H9 (cell line): ENCODE measurements at regions not wholly inside any gene's neighbourhood (a gene's known extent, or its start where the extent isn't known, plus 50 kb on each side); places are given as distances from the start of the nearest gene placed in this dataset.

Experiments
- DNase-seq: peaks from one replicate; pipeline ENCODE4 v3.0.0-alpha.2; 2017
- H2AFZ ChIP-seq: one replicate; pipeline ENCODE4 v1.6.1; 2013; ENCODE audit warnings: mild to moderate bottlenecking, low read length, control low read depth, moderate library complexity
- H2AK5ac ChIP-seq: 2 replicates; pipeline ENCODE4 v1.6.1; 2013; ENCODE audit warnings: low read length, control low read depth, mixed read lengths; ENCODE audit not compliant: insufficient read length
- H2BK120ac ChIP-seq: one replicate; pipeline ENCODE4 v1.6.1; 2013; ENCODE audit warnings: low read depth, mild to moderate bottlenecking, low read length, control low read depth, inconsistent platforms; ENCODE audit not compliant: poor library complexity, severe bottlenecking
- H2BK12ac ChIP-seq: 2 replicates; pipeline ENCODE4 v1.6.1; 2013; ENCODE audit warnings: low read length, control low read depth, mixed read lengths, low read depth; ENCODE audit not compliant: insufficient read length
- H2BK15ac ChIP-seq: 2 replicates; pipeline ENCODE4 v1.6.1; 2013; ENCODE audit warnings: low read depth, low read length, control low read depth
- H2BK20ac ChIP-seq: one replicate; pipeline ENCODE4 v1.6.1; 2013; ENCODE audit warnings: low read depth, mild to moderate bottlenecking, low read length, control low read depth, inconsistent platforms; ENCODE audit not compliant: poor library complexity, severe bottlenecking
- H2BK5ac ChIP-seq: 2 replicates; pipeline ENCODE4 v1.6.1; 2013; ENCODE audit warnings: low read length, control low read depth, mixed read lengths; ENCODE audit not compliant: insufficient read length
- H3K14ac ChIP-seq: 2 replicates; pipeline ENCODE4 v1.6.1; 2013; ENCODE audit warnings: low read length, control low read depth; ENCODE audit not compliant: insufficient read depth
- H3K18ac ChIP-seq: 2 replicates; pipeline ENCODE4 v1.6.1; 2013; ENCODE audit warnings: low read depth, mild to moderate bottlenecking, mixed read lengths, low read length, control low read depth; ENCODE audit not compliant: insufficient read length
- H3K23ac ChIP-seq: 2 replicates; pipeline ENCODE4 v1.6.1; 2013; ENCODE audit warnings: low read length, control low read depth, mixed read lengths, low read depth; ENCODE audit not compliant: insufficient read length
- H3K23me2 ChIP-seq: 2 replicates; pipeline ENCODE4 v1.6.1; 2013; ENCODE audit warnings: low read depth, mild to moderate bottlenecking, mixed read lengths, low read length, control low read depth; ENCODE audit not compliant: insufficient read length, poor library complexity, severe bottlenecking
- H3K27ac ChIP-seq: 2 replicates; pipeline ENCODE4 v1.5.1; 2013; ENCODE audit warnings: low read length, control low read depth, mixed read lengths, low read depth; ENCODE audit not compliant: insufficient read length
- H3K27me3 ChIP-seq: 2 replicates; pipeline ENCODE4 v1.6.1; 2013; ENCODE audit warnings: low read length, control low read depth, inconsistent platforms; ENCODE audit not compliant: insufficient read depth
- H3K4ac ChIP-seq: 2 replicates; pipeline ENCODE4 v1.6.1; 2013; ENCODE audit warnings: low read depth, mild to moderate bottlenecking, control low read depth, inconsistent platforms, low read length, moderate library complexity
- H3K4me1 ChIP-seq: 2 replicates; pipeline ENCODE4 v1.6.1; 2013; ENCODE audit warnings: low read length, control low read depth, inconsistent platforms; ENCODE audit not compliant: insufficient read depth
- H3K4me2 ChIP-seq: 2 replicates; pipeline ENCODE4 v1.6.1; 2013; ENCODE audit warnings: low read length, control low read depth, mixed read lengths; ENCODE audit not compliant: insufficient read length, insufficient read depth
- H3K56ac ChIP-seq: 2 replicates; pipeline ENCODE4 v1.6.1; 2013; ENCODE audit warnings: low read depth, mild to moderate bottlenecking, mixed read lengths, low read length, control low read depth; ENCODE audit not compliant: insufficient read length
- H3K79me1 ChIP-seq: 2 replicates; pipeline ENCODE4 v1.6.1; 2013; ENCODE audit warnings: low read depth, mild to moderate bottlenecking, moderate library complexity, low read length, control low read depth, inconsistent platforms; ENCODE audit not compliant: insufficient read depth, poor library complexity, severe bottlenecking
- H3K79me2 ChIP-seq: 2 replicates; pipeline ENCODE4 v1.6.1; 2013; ENCODE audit warnings: low read length, control low read depth, inconsistent platforms; ENCODE audit not compliant: insufficient read depth
- H3K9ac ChIP-seq: 2 replicates; pipeline ENCODE4 v1.6.1; 2013; ENCODE audit warnings: low read length, control low read depth, mixed read lengths; ENCODE audit not compliant: insufficient read length; ENCODE audit errors: extremely low read depth
- H3K9me3 ChIP-seq: one replicate; pipeline ENCODE4 v1.6.1; 2013; ENCODE audit warnings: low read depth, low read length, inconsistent platforms; ENCODE audit not compliant: control insufficient read depth
- H3T11ph ChIP-seq: one replicate; pipeline ENCODE4 v1.6.1; 2013; ENCODE audit warnings: mild to moderate bottlenecking, low read length, control low read depth, inconsistent platforms
- H4K20me1 ChIP-seq: one replicate; pipeline ENCODE4 v1.6.1; 2013; ENCODE audit not compliant: control insufficient read depth, insufficient read length, insufficient read depth
- H4K5ac ChIP-seq: 2 replicates; pipeline ENCODE4 v1.6.1; 2013; ENCODE audit warnings: low read depth, mild to moderate bottlenecking, mixed read lengths, low read length, control low read depth; ENCODE audit not compliant: insufficient read length
- H4K8ac ChIP-seq: replicated peaks from 2 replicates; pipeline ENCODE4 v1.6.1; 2013; ENCODE audit warnings: low read length, control low read depth, mixed read lengths, low read depth; ENCODE audit not compliant: insufficient read length
- H4K91ac ChIP-seq: 2 replicates; pipeline ENCODE4 v1.6.1; 2013; ENCODE audit warnings: low read depth, mild to moderate bottlenecking, moderate library complexity, mixed read lengths, low read length, control low read depth; ENCODE audit not compliant: insufficient read length
- H3K27ac Mint-ChIP-seq, 3 experiments: 2 replicates in 2 of 3; 3 replicates in 1 of 3; pipeline ENCODE4 v1.8.0; 2020 to 2021; ENCODE audit warnings: mixed read lengths in 3 of 3, mild to moderate bottlenecking in 1 of 3, moderate library complexity in 1 of 3
- H3K27me3 Mint-ChIP-seq: 2 replicates; pipeline ENCODE4 v1.8.0; 2021; ENCODE audit warnings: low read depth, mild to moderate bottlenecking, moderate library complexity, mixed read lengths
- H3K36me3 Mint-ChIP-seq, 3 experiments: 2 replicates in 2 of 3; 3 replicates in 1 of 3; pipeline ENCODE4 v1.8.0; 2020 to 2021; ENCODE audit warnings: low read depth in 3 of 3, mixed read lengths in 3 of 3; ENCODE audit not compliant: insufficient read depth in 1 of 3
- H3K4me1 Mint-ChIP-seq, 2 experiments: 2 replicates each; pipeline ENCODE4 v1.8.0; 2020; ENCODE audit warnings: mixed read lengths in 2 of 2
- H3K4me3 Mint-ChIP-seq, 2 experiments: 2 replicates in 1 of 2; 3 replicates in 1 of 2; pipeline ENCODE4 v1.8.0; 2020 to 2021; ENCODE audit warnings: mild to moderate bottlenecking in 2 of 2, mixed read lengths in 2 of 2, moderate library complexity in 1 of 2
- H3K9me3 Mint-ChIP-seq, 2 experiments: 2 replicates in 1 of 2; 3 replicates in 1 of 2; pipeline ENCODE4 v1.8.0; 2020; ENCODE audit warnings: mild to moderate bottlenecking in 2 of 2, mixed read lengths in 2 of 2, moderate library complexity in 1 of 2
- CTCF ChIP-seq: fragments of 200-600 bp; sonication (generic); conservative IDR thresholded peaks from 3 replicates; pipeline ENCODE4 v1.8.0; 2021; ENCODE audit warnings: antibody characterized with exemption, mild to moderate bottlenecking
- WGBS: extraction: QIAGEN DNeasy Blood & Tissue Kit; methylation state at CpG from one replicate; pipeline ENCODE4 v1.1.7; 2013; ENCODE audit warnings: missing lambda C conversion rate, low lambda C conversion rate, mixed read lengths; ENCODE audit not compliant: insufficient read length; ENCODE audit errors: extremely low coverage; 5-methylcytosine and 5-hydroxymethylcytosine counted together

- H2AFZ ChIP-seq: no peak overlapping the region
Observed at GRCh38 chr5:112016980-112017379, 260.0 kb upstream of the NREP start.

More at GRCh38 chr5:112016980-112017379, 260.0 kb upstream of the NREP start:
- DNase-seq: no peak
- H4K20me1 ChIP-seq: no peaks in the 10 kb centered on the region
- no peak overlapping the region for H2BK12ac ChIP-seq
- H3K9me3 Mint-ChIP-seq: no peaks in the 10 kb centered on the region
- H3K36me3 Mint-ChIP-seq: no peaks in the 10 kb centered on the region
- no peaks in the 10 kb centered on the region for H3K9me3 ChIP-seq
- no peak overlapping the region for H3K9ac ChIP-seq
- no peak overlapping the region for H3K23ac ChIP-seq
- H3K4ac ChIP-seq: no peak overlapping the region
- H3K79me1 ChIP-seq: no peaks in the 10 kb centered on the region
- no peaks in the 10 kb centered on the region for H3K4me1 Mint-ChIP-seq
- no peak overlapping the region for H3K14ac ChIP-seq
- no peak overlapping the region for H3T11ph ChIP-seq
- no peak overlapping the region for H3K4me3 Mint-ChIP-seq
- no peak overlapping the region for H3K18ac ChIP-seq
- no peaks in the 10 kb centered on the region for H3K27me3 ChIP-seq
- H3K4me1 ChIP-seq: no peaks in the 10 kb centered on the region
- no peak overlapping the region for H2BK120ac ChIP-seq
- H4K8ac ChIP-seq: no peak overlapping the region
- H4K91ac ChIP-seq: no peak overlapping the region
- H3K79me2 ChIP-seq: no peaks in the 10 kb centered on the region
- H3K23me2 ChIP-seq: no peaks in the 10 kb centered on the region
- no peak overlapping the region for H2BK15ac ChIP-seq
- H2BK5ac ChIP-seq: no peak overlapping the region
- H3K27ac Mint-ChIP-seq: no peak overlapping the region
- no peak overlapping the region for H2BK20ac ChIP-seq
- H3K27ac ChIP-seq: no peak overlapping the region
- no peak overlapping the region for H2AK5ac ChIP-seq
- no peak overlapping the region for H3K4me2 ChIP-seq
- H4K5ac ChIP-seq: no peak overlapping the region
- no peak overlapping the region for H3K56ac ChIP-seq
- WGBS: no CpG with 5 or more reads among the region's 5 CpGs
- no peaks in the 10 kb centered on the region for H3K27me3 Mint-ChIP-seq
- no peak for TF ChIP-seq CTCF
